IMR-90 (cell line): ENCODE measurements at regions not wholly inside any gene's neighbourhood (a gene's known extent, or its start where the extent isn't known, plus 50 kb on each side); places are given as distances from the start of the nearest gene placed in this dataset.

ENCODE experiments used
- ATAC-seq: fragments of 200-7000 bp; cut with Tn5 transposase; 2 replicates; pipeline ENCODE4 v1.9.1; 2020; ENCODE audit warnings: low read depth, mild to moderate bottlenecking, moderate library complexity
- BruUV-seq: library from RNA; stranded (reverse); fragments of 400-500 nt; replicated peaks from 2 replicates; lab custom pipeline; 2021; lab: Mats Ljungman, UMichigan
- CTCF ChIA-PET: fragments of 300-600 bp; formaldehyde crosslinking; extraction: SDS; loops from one replicate; lab custom pipeline; 2021; ENCODE audit warnings: antibody characterized with exemption; lab: Yijun Ruan, JAX
- POLR2A ChIA-PET: fragments of 300-600 bp; sonication (Branson Sonifier 250); formaldehyde crosslinking; loops from one replicate; lab custom pipeline; 2022; ENCODE audit warnings: antibody characterized with exemption; ENCODE audit not compliant: unreplicated experiment; lab: Charles Lee
- DNase-seq: peaks from one replicate; pipeline ENCODE4 v3.0.0; 2013
- H2AFZ ChIP-seq: replicated peaks from 2 replicates; pipeline ENCODE3; 2013; ENCODE audit warnings: low read length, mild to moderate bottlenecking; ENCODE audit not compliant: poor library complexity
- H2AK5ac ChIP-seq: 2 replicates; pipeline ENCODE4 v1.6.1; 2013; ENCODE audit warnings: low read depth, low read length, inconsistent platforms
- H2AK9ac ChIP-seq: replicated peaks from 2 replicates; pipeline ENCODE3; 2013; ENCODE audit warnings: mild to moderate bottlenecking, low read depth, low read length, moderate library complexity; ENCODE audit not compliant: poor library complexity
- H2BK120ac ChIP-seq: 2 replicates; pipeline ENCODE4 v1.6.1; 2013; ENCODE audit warnings: low read depth, low read length, inconsistent platforms
- H2BK15ac ChIP-seq: 3 replicates; pipeline ENCODE4 v1.6.1; 2013; ENCODE audit warnings: low read depth, low read length, inconsistent platforms
- H2BK20ac ChIP-seq: 2 replicates; pipeline ENCODE4 v1.6.1; 2013; ENCODE audit warnings: low read depth, mild to moderate bottlenecking, inconsistent platforms, low read length, moderate library complexity
- H2BK5ac ChIP-seq: 2 replicates; pipeline ENCODE4 v1.6.1; 2013; ENCODE audit warnings: mild to moderate bottlenecking, low read depth, low read length, inconsistent platforms; ENCODE audit not compliant: poor library complexity, severe bottlenecking
- H3K14ac ChIP-seq: replicated peaks from 2 replicates; pipeline ENCODE4 v1.6.1; 2013; ENCODE audit warnings: low read depth, low read length, inconsistent platforms
- H3K18ac ChIP-seq: 2 replicates; pipeline ENCODE4 v1.6.1; 2013; ENCODE audit warnings: low read depth, low read length, control low read depth
- H3K23ac ChIP-seq: 2 replicates; pipeline ENCODE4 v1.6.1; 2013; ENCODE audit warnings: low read depth, low read length, inconsistent platforms
- H3K27ac ChIP-seq: 2 replicates; pipeline ENCODE4 v1.5.1; 2013; ENCODE audit warnings: mild to moderate bottlenecking, control low read depth, low read length; ENCODE audit not compliant: insufficient read depth
- H3K27me3 ChIP-seq: 2 replicates; pipeline ENCODE4 v1.6.1; 2013; ENCODE audit warnings: low read length; ENCODE audit not compliant: control insufficient read depth, insufficient read depth
- H3K36me3 ChIP-seq: 2 replicates; pipeline ENCODE4 v1.6.1; 2013; ENCODE audit warnings: low read length, mixed read lengths; ENCODE audit not compliant: control insufficient read depth, insufficient read depth
- H3K4ac ChIP-seq: 2 replicates; pipeline ENCODE4 v1.6.1; 2013; ENCODE audit warnings: low read depth, low read length, inconsistent platforms
- H3K4me1 ChIP-seq: 2 replicates; pipeline ENCODE4 v1.6.1; 2013; ENCODE audit warnings: low read length, mixed read lengths; ENCODE audit not compliant: control insufficient read depth, insufficient read depth
- H3K4me2 ChIP-seq: 2 replicates; pipeline ENCODE4 v1.6.1; 2013; ENCODE audit warnings: low read depth, mild to moderate bottlenecking, control low read depth, low read length, moderate library complexity
- H3K4me3 ChIP-seq: 2 replicates; pipeline ENCODE4 v1.5.1; 2013; ENCODE audit warnings: low read depth, mild to moderate bottlenecking, control low read depth, low read length, moderate library complexity; ENCODE audit not compliant: insufficient read depth
- H3K56ac ChIP-seq: 2 replicates; pipeline ENCODE4 v1.6.1; 2013; ENCODE audit warnings: low read length, inconsistent platforms; ENCODE audit not compliant: insufficient read depth; ENCODE audit errors: extremely low read depth
- H3K79me1 ChIP-seq, 2 experiments: 2 replicates each; pipeline ENCODE4 v1.6.1; 2013; ENCODE audit warnings: low read length in 2 of 2, inconsistent platforms in 1 of 2, low read depth in 1 of 2
- H3K9ac ChIP-seq: 2 replicates; pipeline ENCODE4 v1.6.1; 2013; ENCODE audit warnings: low read depth, low read length, control low read depth
- H3K9me1 ChIP-seq: 2 replicates; pipeline ENCODE4 v1.6.1; 2013; ENCODE audit warnings: low read length, inconsistent platforms; ENCODE audit not compliant: insufficient read depth
- H3K9me3 ChIP-seq: 2 replicates; pipeline ENCODE4 v1.6.1; 2013; ENCODE audit warnings: low read length; ENCODE audit not compliant: control insufficient read depth, insufficient read depth
- H4K20me1 ChIP-seq: 2 replicates; pipeline ENCODE4 v1.6.1; 2013; ENCODE audit warnings: low read length, inconsistent platforms; ENCODE audit not compliant: insufficient read depth
- H4K5ac ChIP-seq: 2 replicates; pipeline ENCODE4 v1.6.1; 2013; ENCODE audit warnings: mild to moderate bottlenecking, low read depth, low read length, control low read depth
- H4K8ac ChIP-seq, 2 experiments: 2 replicates each; pipeline ENCODE4 v1.6.1; 2013; ENCODE audit warnings: low read depth in 2 of 2, low read length in 2 of 2, control low read depth in 1 of 2, inconsistent platforms in 1 of 2
- H4K91ac ChIP-seq: 2 replicates; pipeline ENCODE4 v1.6.1; 2013; ENCODE audit warnings: low read depth, low read length, inconsistent platforms; ENCODE audit not compliant: insufficient read depth
- BHLHE40 ChIP-seq: fragments of 150-350 bp; IDR thresholded peaks from 2 replicates; pipeline ENCODE4 v1.6.1; 2016; ENCODE audit warnings: mild to moderate bottlenecking, low read depth, low read length
- CEBPB ChIP-seq: IDR thresholded peaks from 2 replicates; pipeline ENCODE4 v1.6.1; 2012; ENCODE audit warnings: low read depth, low read length, improper control_type of control experiment
- CTCF ChIP-seq: conservative IDR thresholded peaks from 2 replicates; pipeline ENCODE4 v1.5.1; 2012; ENCODE audit warnings: mild to moderate bottlenecking, low read depth, low read length, improper control_type of control experiment
- ELK1 ChIP-seq: fragments of 150-350 bp; IDR thresholded peaks from 2 replicates; pipeline ENCODE4 v1.6.1; 2016; ENCODE audit warnings: low read depth, mild to moderate bottlenecking, low read length, moderate library complexity, borderline replicate concordance
- FOS ChIP-seq: fragments of 150-350 bp; IDR thresholded peaks from 2 replicates; pipeline ENCODE4 v1.6.1; 2016; ENCODE audit warnings: low read depth, low read length
- MAFK ChIP-seq: IDR thresholded peaks from 2 replicates; pipeline ENCODE4 v1.6.1; 2012; ENCODE audit warnings: low read depth, low read length, improper control_type of control experiment
- MAZ ChIP-seq: IDR thresholded peaks from 2 replicates; pipeline ENCODE4 v1.6.1; 2012; ENCODE audit warnings: low read depth, mild to moderate bottlenecking, low read length, improper control_type of control experiment, moderate library complexity, borderline replicate concordance
- MXI1 ChIP-seq: IDR thresholded peaks from 2 replicates; pipeline ENCODE4 v1.6.1; 2012; ENCODE audit warnings: low read depth, mild to moderate bottlenecking, low read length, moderate library complexity, borderline replicate concordance
- NFE2L2 ChIP-seq: fragments of 150-350 bp; IDR thresholded peaks from 2 replicates; pipeline ENCODE4 v1.6.1; 2016; ENCODE audit warnings: low read depth, mild to moderate bottlenecking, low read length
- POLR2A ChIP-seq: IDR thresholded peaks from 2 replicates; pipeline ENCODE4 v1.6.1; 2012; ENCODE audit warnings: mild to moderate bottlenecking, low read depth, low read length
- RCOR1 ChIP-seq: IDR thresholded peaks from 2 replicates; pipeline ENCODE4 v1.6.1; 2012; ENCODE audit warnings: mild to moderate bottlenecking, low read length, improper control_type of control experiment; ENCODE audit not compliant: insufficient replicate concordance
- RFX5 ChIP-seq: IDR thresholded peaks from 2 replicates; pipeline ENCODE4 v1.8.0; 2012; ENCODE audit warnings: low read depth, mild to moderate bottlenecking, low read length, moderate library complexity
- SMC3 ChIP-seq: fragments of 150-350 bp; IDR thresholded peaks from 2 replicates; pipeline ENCODE4 v1.6.1; 2016; ENCODE audit warnings: low read depth, mild to moderate bottlenecking, antibody characterized with exemption, low read length, moderate library complexity
- USF2 ChIP-seq: fragments of 150-350 bp; IDR thresholded peaks from 2 replicates; pipeline ENCODE4 v1.6.1; 2017; ENCODE audit warnings: mild to moderate bottlenecking, antibody characterized with exemption, low read length, low read depth
- WGBS, 2 experiments: methylation state at CpG; one replicate each; pipeline versions ENCODE4 v1.1.5 to v1.1.7; 2013; ENCODE audit warnings: missing lambda C conversion rate in 2 of 2; ENCODE audit not compliant: insufficient read length in 1 of 2; ENCODE audit errors: extremely low coverage in 2 of 2; 5-methylcytosine and 5-hydroxymethylcytosine counted together
- dilution Hi-C: fragments of 300-500 bp; cut with HindIII; formaldehyde crosslinking; loops from one replicate; pipeline ENCODE4 v1.14.3; 2018; ENCODE audit warnings: low sequenced_read_pairs; ENCODE audit not compliant: unreplicated experiment
- in situ Hi-C: fragments of 300-500 bp; cut with MboI; formaldehyde crosslinking; loops from 3 replicates; pipeline ENCODE4 v1.14.3; 2019; ENCODE audit warnings: low sequenced_read_pairs, inconsistent platforms, mixed read lengths
- intact Hi-C: fragments of 100-400 bp; cut with micrococcal nuclease; formaldehyde crosslinking; loops from 2 replicates; pipeline ENCODE4 v1.10.0; 2022

- TF ChIP-seq CEBPB (no peak), CTCF (no peak), MAZ (no peak), MXI1 (no peak), FOS (no peak), POLR2A (no peak), SMC3 (no peak), RCOR1 (no peak), NFE2L2 (no peak), ELK1 (no peak), USF2 (no peak), BHLHE40 (no peak), MAFK (no peak), RFX5 (no peak)
- peaks cover 4% of the 10 kb centered on the region; the same call in 1 of the 2 replicates for H4K20me1 ChIP-seq
- no peak overlapping the region for H4K91ac ChIP-seq
- H2BK15ac ChIP-seq, result no peak overlapping the region
- no peak overlapping the region for H3K14ac ChIP-seq
- peaks cover 6% of the 10 kb centered on the region; the same call in 1 of the 2 replicates for H3K4me1 ChIP-seq
- BruUV-seq, result no TSS peak
- H2AK5ac ChIP-seq, result no peak overlapping the region
- H3K9ac ChIP-seq, result no peak overlapping the region
- ATAC-seq (no peak), DNase-seq (no peak)
- CTCF ChIA-PET, result no interaction called here
- no peak overlapping the region for H2BK20ac ChIP-seq
- no peak overlapping the region for H3K56ac ChIP-seq
- no peaks in the 10 kb centered on the region for H3K27me3 ChIP-seq
- H3K4me3 ChIP-seq, result no peak overlapping the region
- H3K36me3 ChIP-seq, result no peaks in the 10 kb centered on the region
- dilution Hi-C loops, result no loop called here
- no peak overlapping the region for H3K27ac ChIP-seq
- H3K18ac ChIP-seq, result no peak overlapping the region
- no peak overlapping the region for H4K8ac ChIP-seq
- no peaks in the 10 kb centered on the region for H3K9me1 ChIP-seq
- no peak overlapping the region for H3K4ac ChIP-seq
- H3K79me1 ChIP-seq, result peaks cover 29 to 33% of the 10 kb centered on the region in 2 experiments
- intact Hi-C loops, result no loop called here
- H2AK9ac ChIP-seq, result no peak overlapping the region
- in situ Hi-C loops, result no loop called here
- POLR2A ChIA-PET, result no interaction called here
- no peak overlapping the region for H3K4me2 ChIP-seq
- H4K5ac ChIP-seq, result no peak overlapping the region
- H2AFZ ChIP-seq, result no peak overlapping the region
- 0 out of 2 replicates have a peak, but pooled peaks cover under 1% of the 10 kb centered on the region for H3K9me3 ChIP-seq
- H2BK120ac ChIP-seq, result no peak overlapping the region
- no CpG with 5 or more reads among the region's 5 CpGs for WGBS, 2 experiments
- no peak overlapping the region for H2BK5ac ChIP-seq
- H3K23ac ChIP-seq, result no peak overlapping the region
These were observed 732.6 kb downstream of the LIG4 start for GRCh38 chr13:107482688-107483087.
